Chondrocyte (in vitro differentiated cells): ENCODE measurements at regions not wholly inside any gene's neighbourhood (a gene's known extent, or its start where the extent isn't known, plus 50 kb on each side); places are given as distances from the start of the nearest gene placed in this dataset.

ENCODE experiments used
- DNase-seq: peaks from one replicate; pipeline ENCODE4 v3.0.0; 2021; ENCODE audit warnings: mixed read lengths, low spot score
- H3K27ac Mint-ChIP-seq: one replicate; pipeline ENCODE4 v1.8.0; 2021; ENCODE audit warnings: mild to moderate bottlenecking, moderate library complexity, mixed read lengths; ENCODE audit not compliant: unreplicated experiment
- H3K27me3 Mint-ChIP-seq: 2 replicates; pipeline ENCODE4 v1.8.0; 2021; ENCODE audit warnings: low read depth, mixed read lengths
- H3K36me3 Mint-ChIP-seq: 2 replicates; pipeline ENCODE4 v1.8.0; 2021; ENCODE audit warnings: low read depth, mixed read lengths
- H3K4me1 Mint-ChIP-seq: 2 replicates; pipeline ENCODE4 v1.8.0; 2021; ENCODE audit warnings: low read depth, mild to moderate bottlenecking, mixed read lengths
- H3K4me3 Mint-ChIP-seq: one replicate; pipeline ENCODE4 v1.8.0; 2021; ENCODE audit warnings: mild to moderate bottlenecking, moderate library complexity, mixed read lengths; ENCODE audit not compliant: unreplicated experiment
- H3K9me3 Mint-ChIP-seq: 2 replicates; pipeline ENCODE4 v1.8.0; 2021; ENCODE audit warnings: low read depth, mixed read lengths
- TF ChIP-seq, protein P1 (sequence below): fragments of 200-600 bp; sonication (generic); IDR thresholded peaks from 2 replicates; pipeline ENCODE4 v1.5.0; 2021; ENCODE audit warnings: antibody characterized with exemption, mild to moderate bottlenecking, moderate library complexity

DNA sequence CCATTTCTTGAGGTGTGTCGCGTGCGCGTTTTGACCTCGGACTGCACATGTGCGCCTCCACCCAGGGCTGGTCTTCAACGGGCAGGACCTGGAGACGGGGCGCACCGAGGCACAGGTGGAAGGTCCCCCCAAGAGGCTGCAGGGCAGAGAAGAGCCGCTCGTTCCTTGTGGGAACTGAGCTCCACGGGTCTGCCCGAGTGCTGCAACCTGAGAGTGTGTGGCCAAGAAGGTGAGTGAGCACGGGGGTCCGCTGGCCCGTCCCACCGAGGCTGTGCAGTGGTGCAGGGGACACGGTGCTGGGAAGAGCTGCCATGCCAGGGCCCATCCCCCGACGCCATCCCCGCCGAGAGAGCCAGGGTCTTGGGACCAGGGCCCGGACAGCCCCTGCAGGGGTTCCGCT is 268.3 kb downstream of the GALR1 start:
- Mint-ChIP-seq H3K4me3 (no peak overlapping the region), H3K27me3 (no peaks in the 10 kb centered on the region), H3K9me3 (peaks cover 15% of the 10 kb centered on the region), H3K27ac (no peak overlapping the region), H3K36me3 (no peaks in the 10 kb centered on the region), H3K4me1 (no peaks in the 10 kb centered on the region)
- DNase-seq = no peak
- TF ChIP-seq, protein P1, sequence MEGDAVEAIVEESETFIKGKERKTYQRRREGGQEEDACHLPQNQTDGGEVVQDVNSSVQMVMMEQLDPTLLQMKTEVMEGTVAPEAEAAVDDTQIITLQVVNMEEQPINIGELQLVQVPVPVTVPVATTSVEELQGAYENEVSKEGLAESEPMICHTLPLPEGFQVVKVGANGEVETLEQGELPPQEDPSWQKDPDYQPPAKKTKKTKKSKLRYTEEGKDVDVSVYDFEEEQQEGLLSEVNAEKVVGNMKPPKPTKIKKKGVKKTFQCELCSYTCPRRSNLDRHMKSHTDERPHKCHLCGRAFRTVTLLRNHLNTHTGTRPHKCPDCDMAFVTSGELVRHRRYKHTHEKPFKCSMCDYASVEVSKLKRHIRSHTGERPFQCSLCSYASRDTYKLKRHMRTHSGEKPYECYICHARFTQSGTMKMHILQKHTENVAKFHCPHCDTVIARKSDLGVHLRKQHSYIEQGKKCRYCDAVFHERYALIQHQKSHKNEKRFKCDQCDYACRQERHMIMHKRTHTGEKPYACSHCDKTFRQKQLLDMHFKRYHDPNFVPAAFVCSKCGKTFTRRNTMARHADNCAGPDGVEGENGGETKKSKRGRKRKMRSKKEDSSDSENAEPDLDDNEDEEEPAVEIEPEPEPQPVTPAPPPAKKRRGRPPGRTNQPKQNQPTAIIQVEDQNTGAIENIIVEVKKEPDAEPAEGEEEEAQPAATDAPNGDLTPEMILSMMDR = no peak

DNA sequence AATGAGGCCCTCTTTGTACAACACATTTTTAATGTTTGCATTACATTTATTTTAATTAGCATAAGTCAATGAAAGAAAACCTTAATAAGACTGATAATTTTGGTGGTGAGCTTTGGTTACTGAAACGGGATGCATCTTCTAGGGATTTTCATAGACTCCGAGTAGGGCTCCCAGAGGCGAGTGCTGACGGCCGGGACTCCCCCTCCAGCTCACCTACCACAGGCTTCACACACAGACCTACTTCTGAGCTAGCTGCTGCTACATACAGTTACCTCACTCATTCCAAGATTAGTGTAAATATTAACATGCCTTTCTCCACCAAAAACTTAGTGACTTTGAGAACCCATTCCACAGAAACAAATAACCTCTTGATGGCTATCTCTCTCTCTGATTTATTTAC is 271.1 kb downstream of the GALR1 start:
- H3K9me3 Mint-ChIP-seq = peaks cover 17% of the 10 kb centered on the region
- H3K27me3 Mint-ChIP-seq = no peaks in the 10 kb centered on the region
- DNase-seq = no peak
- no peak overlapping the region for H3K4me3 Mint-ChIP-seq
- no peaks in the 10 kb centered on the region for H3K36me3 Mint-ChIP-seq
- no peak overlapping the region for H3K27ac Mint-ChIP-seq
- no peaks in the 10 kb centered on the region for H3K4me1 Mint-ChIP-seq
- TF ChIP-seq, protein P1 = no peak

DNA sequence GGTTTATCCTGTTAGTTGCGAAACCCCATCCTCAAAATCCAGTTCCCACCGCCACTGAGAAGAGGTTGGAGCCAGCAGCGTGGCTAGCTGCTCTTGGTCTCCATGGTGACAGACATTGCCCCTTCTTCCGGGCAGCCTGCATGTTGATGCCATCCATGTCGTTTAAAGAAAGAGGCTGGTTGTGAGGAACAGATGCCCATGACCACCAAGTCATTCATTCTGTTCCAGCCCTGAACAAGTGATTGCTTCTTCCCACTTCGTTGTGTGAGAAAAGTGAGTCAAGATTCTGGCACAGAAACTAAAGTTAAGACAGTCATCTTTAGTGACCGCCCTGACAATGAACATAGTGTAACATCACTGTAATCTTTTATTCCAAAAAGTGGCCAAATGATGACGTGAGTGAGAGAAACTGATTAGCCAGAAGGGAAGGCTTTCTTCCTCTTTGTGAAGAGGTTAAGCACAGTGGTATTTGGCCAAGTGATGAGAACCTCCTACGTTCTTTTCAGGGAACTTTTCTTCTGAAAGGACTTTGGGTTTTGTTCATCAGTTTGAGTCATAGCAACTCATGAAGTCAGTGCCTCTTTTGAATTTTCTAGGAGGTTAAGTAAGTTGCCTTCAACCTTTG is 272.5 kb downstream of the GALR1 start:
- Mint-ChIP-seq H3K4me3 (no peak overlapping the region), H3K27ac (no peak overlapping the region), H3K36me3 (no peaks in the 10 kb centered on the region), H3K9me3 (peaks cover 23% of the 10 kb centered on the region), H3K4me1 (no peaks in the 10 kb centered on the region), H3K27me3 (no peaks in the 10 kb centered on the region)
- no peak for DNase-seq
- TF ChIP-seq, protein P1 = no peak

DNA sequence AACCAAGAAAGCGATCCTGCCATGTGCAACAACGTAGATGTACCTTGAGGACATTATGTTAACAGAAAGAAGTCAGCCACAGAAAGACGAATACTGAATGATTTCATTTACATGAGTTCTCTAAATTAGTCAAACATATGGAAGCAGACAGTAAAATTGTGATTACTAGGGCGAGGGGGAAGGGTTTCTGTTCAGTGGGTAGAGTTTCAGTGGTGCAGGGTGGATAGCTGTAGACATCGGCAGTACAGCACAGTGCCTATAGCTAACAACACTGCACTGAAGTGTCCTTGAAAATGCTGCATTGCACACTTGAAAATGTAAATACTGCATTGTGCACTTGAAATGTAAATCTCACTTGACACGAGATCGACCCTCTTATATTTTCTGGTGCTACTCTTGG is 275.3 kb downstream of the GALR1 start:
- H3K27me3 Mint-ChIP-seq = no peaks in the 10 kb centered on the region
- no peaks in the 10 kb centered on the region for H3K36me3 Mint-ChIP-seq
- DNase-seq = no peak
- TF ChIP-seq, protein P1 = no peak
- no peak overlapping the region for H3K4me3 Mint-ChIP-seq
- no peaks in the 10 kb centered on the region for H3K4me1 Mint-ChIP-seq
- H3K27ac Mint-ChIP-seq = no peak overlapping the region
- peaks cover 24% of the 10 kb centered on the region for H3K9me3 Mint-ChIP-seq

DNA sequence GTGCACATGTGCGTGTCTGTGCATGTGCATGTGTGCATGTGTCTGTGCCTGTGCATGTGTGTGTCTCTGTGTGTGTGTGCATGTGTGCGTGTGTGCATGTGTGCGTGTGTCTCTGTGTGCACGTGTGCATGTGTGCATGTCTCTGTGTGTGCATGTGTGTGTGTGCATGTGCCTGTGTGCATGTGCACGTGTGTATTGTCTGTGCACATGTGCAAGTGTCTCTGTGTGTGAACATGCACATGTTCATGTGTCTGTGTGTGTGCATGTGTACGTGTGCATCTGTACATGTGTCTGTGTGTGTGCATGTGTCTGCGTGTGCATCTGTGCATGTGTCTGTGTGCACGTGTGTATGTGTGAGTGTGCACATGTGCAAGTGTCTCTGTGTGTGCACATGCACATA is 277.3 kb downstream of the GALR1 start:
- H3K4me1 Mint-ChIP-seq = no peaks in the 10 kb centered on the region
- DNase-seq = no peak
- TF ChIP-seq, protein P1 = no peak
- H3K27ac Mint-ChIP-seq = no peak overlapping the region
- no peaks in the 10 kb centered on the region for H3K36me3 Mint-ChIP-seq
- H3K27me3 Mint-ChIP-seq = no peaks in the 10 kb centered on the region
- H3K9me3 Mint-ChIP-seq = peaks cover 24% of the 10 kb centered on the region
- H3K4me3 Mint-ChIP-seq = no peak overlapping the region
